Ascending aorta (tissue), 2 donors: ENCODE measurements at regions not wholly inside any gene's neighbourhood (a gene's known extent, or its start where the extent isn't known, plus 50 kb on each side); places are given as distances from the start of the nearest gene placed in this dataset.
"Not testable (repeated sequence)": the region's sequence is repeated elsewhere in the genome, so short reads cannot be mapped to it uniquely, and the experiment has no call there.

ENCODE experiments used
- DNase-seq, 2 donors: peaks; one replicate each; pipeline ENCODE4 v3.0.0-alpha.2; 2019; ENCODE audit warnings: low spot score in 2 of 2
- H3K27ac ChIP-seq, 2 donors: fragments of 200-600 bp; sonication (generic); one replicate each; pipeline ENCODE4 v1.5.1; 2016 to 2017; ENCODE audit warnings: mild to moderate bottlenecking in 1 of 2
- H3K27me3 ChIP-seq: fragments of 200-600 bp; sonication (generic); one replicate; pipeline ENCODE4 v1.5.1; 2017
- H3K36me3 ChIP-seq, 2 donors: fragments of 200-600 bp; sonication (generic); one replicate each; pipeline ENCODE4 v1.5.1; 2016
- H3K4me1 ChIP-seq, 2 donors: fragments of 200-600 bp; sonication (generic); one replicate each; pipeline ENCODE4 v1.5.1; 2016 to 2017; ENCODE audit warnings: mild to moderate bottlenecking in 1 of 2
- H3K4me3 ChIP-seq, 2 donors: fragments of 200-600 bp; sonication (generic); one replicate each; pipeline ENCODE4 v1.5.1; 2016 to 2017; ENCODE audit warnings: mild to moderate bottlenecking in 1 of 2
- H3K9me3 ChIP-seq, 2 donors: fragments of 200-600 bp; sonication (generic); one replicate each; pipeline ENCODE4 v1.5.1; 2016
- intact Hi-C: fragments of 100-400 bp; cut with DNase I; formaldehyde crosslinking; loops from one replicate; pipeline ENCODE4 v1.15.1; 2023
- TF ChIP-seq, protein P1 (sequence below), 3 experiments: fragments of 200-600 bp in 2 of 3; fragments of 450-650 bp in 1 of 3; sonication (generic) in 2 of 3; IDR thresholded peaks; one replicate each; pipeline ENCODE4 v1.5.1; 2016 to 2019; ENCODE audit warnings: antibody characterized with exemption in 3 of 3, mild to moderate bottlenecking in 1 of 3, moderate library complexity in 1 of 3

- no peak overlapping the region for H3K27ac ChIP-seq
- H3K27me3 ChIP-seq: no peaks in the 10 kb centered on the region
- H3K9me3 ChIP-seq: no peaks in the 10 kb centered on the region
- intact Hi-C loops: no loop called here
- no peaks in the 10 kb centered on the region for H3K36me3 ChIP-seq
- no peak for DNase-seq
- TF ChIP-seq, protein P1, sequence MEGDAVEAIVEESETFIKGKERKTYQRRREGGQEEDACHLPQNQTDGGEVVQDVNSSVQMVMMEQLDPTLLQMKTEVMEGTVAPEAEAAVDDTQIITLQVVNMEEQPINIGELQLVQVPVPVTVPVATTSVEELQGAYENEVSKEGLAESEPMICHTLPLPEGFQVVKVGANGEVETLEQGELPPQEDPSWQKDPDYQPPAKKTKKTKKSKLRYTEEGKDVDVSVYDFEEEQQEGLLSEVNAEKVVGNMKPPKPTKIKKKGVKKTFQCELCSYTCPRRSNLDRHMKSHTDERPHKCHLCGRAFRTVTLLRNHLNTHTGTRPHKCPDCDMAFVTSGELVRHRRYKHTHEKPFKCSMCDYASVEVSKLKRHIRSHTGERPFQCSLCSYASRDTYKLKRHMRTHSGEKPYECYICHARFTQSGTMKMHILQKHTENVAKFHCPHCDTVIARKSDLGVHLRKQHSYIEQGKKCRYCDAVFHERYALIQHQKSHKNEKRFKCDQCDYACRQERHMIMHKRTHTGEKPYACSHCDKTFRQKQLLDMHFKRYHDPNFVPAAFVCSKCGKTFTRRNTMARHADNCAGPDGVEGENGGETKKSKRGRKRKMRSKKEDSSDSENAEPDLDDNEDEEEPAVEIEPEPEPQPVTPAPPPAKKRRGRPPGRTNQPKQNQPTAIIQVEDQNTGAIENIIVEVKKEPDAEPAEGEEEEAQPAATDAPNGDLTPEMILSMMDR (IDR thresholded peaks at IDR 0.05): no peak
- no peak overlapping the region for H3K4me3 ChIP-seq
- H3K4me1 ChIP-seq: no peaks in the 10 kb centered on the region
Measured at GRCh38 chr20:43331906-43332305, 125.8 kb upstream of the SRSF6 start.

GRCh38 chr20:43328697-43329096, 129.0 kb upstream of the SRSF6 start:
- Histone ChIP-seq H3K36me3 (no peaks in the 10 kb centered on the region), H3K27ac (no peak overlapping the region), H3K4me3 (no peak overlapping the region), H3K4me1 (no peaks in the 10 kb centered on the region), H3K27me3 (no peaks in the 10 kb centered on the region), H3K9me3 (no peaks in the 10 kb centered on the region)
- no peak for DNase-seq
- TF ChIP-seq, protein P1 (IDR thresholded peaks at IDR 0.05): no peak
- intact Hi-C loops: no loop called here

GRCh38 chr20:43327234-43327633, 130.5 kb upstream of the SRSF6 start:
- H3K4me3 ChIP-seq, H3K36me3 ChIP-seq, DNase-seq, H3K27ac ChIP-seq, H3K27me3 ChIP-seq, H3K9me3 ChIP-seq, intact Hi-C loops, H3K4me1 ChIP-seq: not testable (repeated sequence)

- H3K27ac ChIP-seq: no peak overlapping the region
- H3K4me1 ChIP-seq: no peaks in the 10 kb centered on the region
- H3K36me3 ChIP-seq: no peaks in the 10 kb centered on the region
- intact Hi-C loops: no loop called here
- TF ChIP-seq, protein P1 (IDR thresholded peaks at IDR 0.05): no peak
- H3K4me3 ChIP-seq: no peak overlapping the region
- H3K9me3 ChIP-seq: no peaks in the 10 kb centered on the region
- no peaks in the 10 kb centered on the region for H3K27me3 ChIP-seq
- DNase-seq: no peak
Measured at GRCh38 chr20:43325926-43326325, 131.8 kb upstream of the SRSF6 start.

GRCh38 chr20:43323592-43323991, 133.9 kb upstream of the PTPRT start:
- intact Hi-C loops: no loop called here
- H3K4me3 ChIP-seq: no peak overlapping the region
- no peak for DNase-seq
- TF ChIP-seq, protein P1 (IDR thresholded peaks at IDR 0.05): no peak
- H3K9me3 ChIP-seq: no peaks in the 10 kb centered on the region
- H3K27me3 ChIP-seq: no peaks in the 10 kb centered on the region
- no peaks in the 10 kb centered on the region for H3K36me3 ChIP-seq
- H3K4me1 ChIP-seq: no peaks in the 10 kb centered on the region
- no peak overlapping the region for H3K27ac ChIP-seq

DNA sequence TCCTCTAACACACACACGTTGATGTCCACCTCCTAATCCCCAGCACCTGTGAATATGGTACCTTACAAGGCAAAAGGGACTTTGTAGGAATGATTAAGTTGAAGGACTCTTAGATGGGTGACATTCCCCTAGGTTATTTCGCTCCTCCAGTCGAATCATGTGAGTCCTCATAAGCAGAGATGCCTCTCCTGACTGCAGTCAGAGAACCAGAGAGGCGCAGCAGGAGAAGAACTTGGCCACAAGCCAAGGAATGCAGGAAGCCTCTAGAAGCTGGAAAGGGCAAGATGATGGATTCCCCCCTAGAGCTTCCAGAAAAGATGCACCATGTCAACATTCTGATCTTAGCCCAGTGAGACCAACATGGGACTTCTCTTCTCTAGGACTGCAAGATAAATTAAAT, 133.1 kb upstream of the PTPRT start:
- no peak overlapping the region for H3K4me3 ChIP-seq
- intact Hi-C loops: no loop called here
- H3K27ac ChIP-seq: no peak overlapping the region
- H3K4me1 ChIP-seq: no peaks in the 10 kb centered on the region
- TF ChIP-seq, protein P1 (IDR thresholded peaks at IDR 0.05): no peak
- H3K27me3 ChIP-seq: no peaks in the 10 kb centered on the region
- DNase-seq: no peak
- no peaks in the 10 kb centered on the region for H3K9me3 ChIP-seq
- no peaks in the 10 kb centered on the region for H3K36me3 ChIP-seq
